Spleen (tissue), 11 donors: ENCODE measurements at regions not wholly inside any gene's neighbourhood (a gene's known extent, or its start where the extent isn't known, plus 50 kb on each side); places are given as distances from the start of the nearest gene placed in this dataset.

ENCODE experiments used
- DNase-seq: peaks from one replicate; pipeline ENCODE4 v3.0.0-alpha.2; 2020
- H3K27ac ChIP-seq, 8 donors: fragments of 200-600 bp; sonication (generic) in 7 of 8; 1 replicate in 4 of 8; 2 replicates in 4 of 8; pipeline versions ENCODE4 v1.5.0 to v1.8.0; 2016 to 2021; ENCODE audit warnings: inconsistent platforms in 4 of 8, mild to moderate bottlenecking in 4 of 8, moderate library complexity in 1 of 8
- H3K27me3 ChIP-seq, 7 donors: fragments of 200-600 bp; sonication (generic) in 6 of 7; replicated peaks in 1 of 7; 1 replicate in 4 of 7; 2 replicates in 3 of 7; pipeline versions ENCODE4 v1.5.0 to v1.8.0; 2016 to 2021; ENCODE audit warnings: inconsistent platforms in 3 of 7, mild to moderate bottlenecking in 1 of 7
- H3K36me3 ChIP-seq, 6 donors: fragments of 200-600 bp; sonication (generic) in 5 of 6; 1 replicate in 4 of 6; 2 replicates in 2 of 6; pipeline versions ENCODE4 v1.5.0 to v1.8.0; 2016 to 2021; ENCODE audit warnings: inconsistent platforms in 2 of 6
- H3K4me1 ChIP-seq, 6 donors: fragments of 200-600 bp; sonication (generic) in 5 of 6; 1 replicate in 3 of 6; 2 replicates in 3 of 6; pipeline versions ENCODE4 v1.5.0 to v1.8.0; 2016 to 2021; ENCODE audit warnings: inconsistent platforms in 3 of 6
- H3K4me3 ChIP-seq, 8 donors: fragments of 200-600 bp; sonication (generic) in 7 of 8; 1 replicate in 4 of 8; 2 replicates in 4 of 8; pipeline versions ENCODE4 v1.5.0 to v1.8.0; 2016 to 2021; ENCODE audit warnings: inconsistent platforms in 4 of 8, mild to moderate bottlenecking in 4 of 8, moderate library complexity in 2 of 8
- H3K9me3 ChIP-seq, 8 donors: fragments of 200-600 bp; sonication (generic) in 7 of 8; 1 replicate in 4 of 8; 2 replicates in 4 of 8; pipeline versions ENCODE4 v1.5.0 to v1.8.0; 2016 to 2021; ENCODE audit warnings: inconsistent platforms in 4 of 8
- POLR2A ChIP-seq, 3 donors: fragments of 450-650 bp; IDR thresholded peaks; one replicate each; pipeline ENCODE4 v1.5.1; 2017; ENCODE audit warnings: antibody characterized with exemption in 3 of 3, mild to moderate bottlenecking in 1 of 3
- POLR2AphosphoS5 ChIP-seq, 3 donors: sonication (generic); formaldehyde crosslinking; IDR thresholded peaks; one replicate each; pipeline ENCODE4 v1.5.1; 2017; ENCODE audit warnings: antibody characterized with exemption in 3 of 3
- WGBS, 5 donors: extraction: QIAGEN DNeasy Blood & Tissue Kit in 3 of 5; methylation state at CpG; one replicate each; pipeline versions ENCODE4 v1.1.5 to v1.1.7; 2013 to 2018; 5-methylcytosine and 5-hydroxymethylcytosine counted together
- intact Hi-C: fragments of 100-400 bp; cut with DNase I; formaldehyde crosslinking; loops from one replicate; pipeline ENCODE4 v1.15.0; 2023; ENCODE audit warnings: low total_unique reads
- TF ChIP-seq, protein P1 (sequence below), 11 experiments: fragments of 200-600 bp in 7 of 11; fragments of 450-650 bp in 4 of 11; sonication (generic) in 4 of 11; IDR thresholded peaks in 8 of 11; conservative IDR thresholded peaks in 3 of 11; 1 replicate in 7 of 11; 2 replicates in 4 of 11; pipeline versions ENCODE4 v1.4.0 to v1.8.0; 2016 to 2021; ENCODE audit warnings: antibody characterized with exemption in 11 of 11, inconsistent platforms in 4 of 11, mild to moderate bottlenecking in 1 of 11
- donor health status: healthy with polysubstance abuse.
- donor health status: DM: no; HTN: no; CAD: no; lungs with moderate emphysema.
- donor health status: DM: no; HTN: no; CAD: no.
- donor health status: Bipolar disorder and iron deficiency.
- donor health status: healthy.
- donor health status: DM: no; HTN: no; CAD: no.
- donor health status: DM: yes; HTN: yes; CAD: no.

DNA sequence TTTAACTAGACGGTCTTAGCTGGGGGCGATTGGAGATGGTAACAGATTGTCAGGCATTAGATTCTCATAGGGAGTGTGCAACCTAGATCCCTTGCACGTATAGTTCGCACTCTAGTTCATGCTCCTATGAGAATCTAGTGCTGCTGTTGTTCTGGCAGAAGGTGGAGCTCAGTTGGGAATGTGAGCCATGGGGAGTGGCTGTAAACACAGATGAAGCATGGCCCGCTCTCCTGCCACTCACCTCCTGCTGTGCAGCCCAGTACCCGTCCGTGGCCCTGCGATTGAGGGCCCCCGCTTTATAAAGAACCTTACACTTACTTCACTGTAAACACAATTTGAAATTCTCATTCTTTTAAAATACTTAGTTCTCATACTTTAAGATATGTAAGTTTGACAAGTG, 339.4 kb downstream of the CDH26 start:
- H3K27me3 ChIP-seq = peaks cover 0 to 8% (median 0%) of the 10 kb centered on the region in 7 donors
- H3K9me3 ChIP-seq = peaks cover 0 to 3% (median 0%) of the 10 kb centered on the region in 8 donors
- TF ChIP-seq POLR2AphosphoS5 (IDR thresholded peaks at IDR 0.05) (no peak), POLR2A (IDR thresholded peaks at IDR 0.05) (no peak)
- TF ChIP-seq, protein P1, sequence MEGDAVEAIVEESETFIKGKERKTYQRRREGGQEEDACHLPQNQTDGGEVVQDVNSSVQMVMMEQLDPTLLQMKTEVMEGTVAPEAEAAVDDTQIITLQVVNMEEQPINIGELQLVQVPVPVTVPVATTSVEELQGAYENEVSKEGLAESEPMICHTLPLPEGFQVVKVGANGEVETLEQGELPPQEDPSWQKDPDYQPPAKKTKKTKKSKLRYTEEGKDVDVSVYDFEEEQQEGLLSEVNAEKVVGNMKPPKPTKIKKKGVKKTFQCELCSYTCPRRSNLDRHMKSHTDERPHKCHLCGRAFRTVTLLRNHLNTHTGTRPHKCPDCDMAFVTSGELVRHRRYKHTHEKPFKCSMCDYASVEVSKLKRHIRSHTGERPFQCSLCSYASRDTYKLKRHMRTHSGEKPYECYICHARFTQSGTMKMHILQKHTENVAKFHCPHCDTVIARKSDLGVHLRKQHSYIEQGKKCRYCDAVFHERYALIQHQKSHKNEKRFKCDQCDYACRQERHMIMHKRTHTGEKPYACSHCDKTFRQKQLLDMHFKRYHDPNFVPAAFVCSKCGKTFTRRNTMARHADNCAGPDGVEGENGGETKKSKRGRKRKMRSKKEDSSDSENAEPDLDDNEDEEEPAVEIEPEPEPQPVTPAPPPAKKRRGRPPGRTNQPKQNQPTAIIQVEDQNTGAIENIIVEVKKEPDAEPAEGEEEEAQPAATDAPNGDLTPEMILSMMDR (IDR thresholded peaks at IDR 0.05 in 8 of 11, conservative IDR thresholded peaks at IDR 0.05 in 3 of 11) = no peak
- intact Hi-C loops = no loop called here
- no peak overlapping the region for H3K27ac ChIP-seq
- no peak overlapping the region for H3K4me3 ChIP-seq
- H3K36me3 ChIP-seq = no peaks in the 10 kb centered on the region
- peaks cover 0 to 4% (median 0%) of the 10 kb centered on the region in 6 donors for H3K4me1 ChIP-seq
- 85 to 92% (median 88%) methylated on average over 9 of the region's 9 CpGs for whole genome bisulfite sequencing, 5 donors
- no peak for DNase-seq

DNA sequence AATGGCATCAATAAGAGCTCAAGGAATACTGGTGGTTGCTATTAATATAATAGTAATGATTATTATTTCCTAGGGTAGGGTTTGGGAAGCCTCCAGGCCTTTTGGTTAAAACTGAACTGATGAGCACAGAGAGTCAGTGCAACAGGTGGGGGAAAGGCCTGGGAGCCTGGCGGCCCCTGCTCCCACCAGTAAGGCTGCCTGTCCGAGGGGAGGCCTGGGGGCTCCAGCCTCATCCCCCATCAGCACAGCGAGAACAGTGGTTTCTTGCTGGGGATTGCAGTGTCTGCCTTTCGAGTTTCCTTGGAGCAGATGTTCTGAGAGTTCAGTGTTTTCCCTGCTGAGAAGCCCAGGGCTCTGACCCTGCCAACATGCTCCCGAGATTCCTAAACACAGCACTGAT, 340.4 kb downstream of the CDH26 start:
- intact Hi-C loops = no loop called here
- no peaks in the 10 kb centered on the region for H3K36me3 ChIP-seq
- H3K4me1 ChIP-seq = peaks cover 0 to 4% (median 0%) of the 10 kb centered on the region in 6 donors
- H3K4me3 ChIP-seq = no peak overlapping the region
- TF ChIP-seq POLR2A (IDR thresholded peaks at IDR 0.05) (no peak), POLR2AphosphoS5 (IDR thresholded peaks at IDR 0.05) (no peak)
- TF ChIP-seq, protein P1 (IDR thresholded peaks at IDR 0.05 in 8 of 11, conservative IDR thresholded peaks at IDR 0.05 in 3 of 11) = no peak
- WGBS, 5 donors = 75 to 96% (median 87%) methylated on average over 2 to 5 of the region's 5 CpGs
- no peaks in the 10 kb centered on the region for H3K9me3 ChIP-seq
- peaks cover 0 to 8% (median 0%) of the 10 kb centered on the region in 7 donors for H3K27me3 ChIP-seq
- no peak for DNase-seq
- no peak overlapping the region for H3K27ac ChIP-seq

GRCh38 chr20:60299951-60300350, 341.7 kb downstream of the CDH26 start:
- Histone ChIP-seq H3K4me1 (no peaks in the 10 kb centered on the region), H3K27me3 (peaks cover 0 to 8% (median 0%) of the 10 kb centered on the region in 7 donors), H3K4me3 (no peak overlapping the region), H3K27ac (no peak overlapping the region), H3K9me3 (no peaks in the 10 kb centered on the region), H3K36me3 (no peaks in the 10 kb centered on the region)
- DNase-seq = no peak
- no peak for TF ChIP-seq POLR2A (IDR thresholded peaks at IDR 0.05)
- no peak for TF ChIP-seq POLR2AphosphoS5 (IDR thresholded peaks at IDR 0.05)
- TF ChIP-seq, protein P1 (IDR thresholded peaks at IDR 0.05 in 8 of 11, conservative IDR thresholded peaks at IDR 0.05 in 3 of 11) = no peak
- 92 to 97% (median 95%) methylated on average over 12 of the region's 12 CpGs for WGBS, 5 donors
- intact Hi-C loops = no loop called here

DNA sequence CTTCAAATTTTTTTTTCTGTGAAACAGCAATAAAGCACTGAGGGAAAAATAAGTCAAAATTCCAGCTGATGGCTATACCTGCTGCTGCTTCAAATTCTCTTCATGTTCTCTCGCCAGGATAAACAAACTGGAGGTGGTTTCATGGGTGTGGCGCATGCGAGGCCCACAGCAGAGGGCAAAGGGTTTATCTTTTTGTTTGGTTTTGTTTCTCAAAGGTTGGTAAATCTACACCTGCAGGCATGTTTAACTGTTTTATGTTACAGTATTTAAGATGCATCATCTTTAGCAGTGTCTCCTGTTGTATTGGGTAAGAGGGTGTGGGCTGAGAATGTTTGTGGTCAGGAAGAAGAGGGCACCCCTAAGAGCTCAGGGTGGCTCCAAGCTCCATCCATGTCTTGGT, 342.2 kb downstream of the CDH26 start:
- H3K4me3 ChIP-seq = no peak overlapping the region
- no peak overlapping the region for H3K27ac ChIP-seq
- WGBS, 5 donors = 81 to 92% (median 86%) methylated on average over 3 of the region's 3 CpGs
- H3K36me3 ChIP-seq = no peaks in the 10 kb centered on the region
- intact Hi-C loops = no loop called here
- peaks cover 0 to 8% (median 0%) of the 10 kb centered on the region in 7 donors for H3K27me3 ChIP-seq
- H3K4me1 ChIP-seq = no peaks in the 10 kb centered on the region
- no peaks in the 10 kb centered on the region for H3K9me3 ChIP-seq
- no peak for DNase-seq
- TF ChIP-seq POLR2A (IDR thresholded peaks at IDR 0.05) = no peak

DNA sequence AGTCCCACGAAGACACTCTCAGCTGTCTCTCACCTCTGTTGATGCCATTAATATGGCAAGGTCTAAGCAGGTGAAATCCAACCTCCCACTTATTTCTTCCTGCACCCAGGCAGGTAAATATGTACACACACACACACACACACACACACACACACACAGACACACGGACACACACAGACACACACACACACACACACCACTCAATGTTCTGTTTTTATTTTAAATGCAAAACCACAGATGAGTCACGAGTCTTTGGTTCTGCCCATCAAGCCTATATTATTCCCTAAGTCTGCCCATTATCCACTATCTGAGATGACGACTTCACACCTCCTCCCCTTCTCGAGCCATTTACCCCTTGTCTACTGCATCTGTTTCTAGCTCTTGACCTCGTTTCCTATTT, 344.7 kb downstream of the CDH26 start:
- TF ChIP-seq POLR2A (IDR thresholded peaks at IDR 0.05) = no peak
- TF ChIP-seq, protein P1 (IDR thresholded peaks at IDR 0.05 in 8 of 11, conservative IDR thresholded peaks at IDR 0.05 in 3 of 11) = no peak
- TF ChIP-seq POLR2AphosphoS5 (IDR thresholded peaks at IDR 0.05) = no peak

More for the DNA sequence above, 344.7 kb downstream of the CDH26 start:
- no peak for DNase-seq
- Histone ChIP-seq H3K4me1 (no peaks in the 10 kb centered on the region), H3K36me3 (no peaks in the 10 kb centered on the region), H3K4me3 (no peak overlapping the region), H3K9me3 (no peaks in the 10 kb centered on the region), H3K27ac (no peak overlapping the region), H3K27me3 (peaks cover 0 to 4% (median 0%) of the 10 kb centered on the region in 7 donors)
- 40 to 58% (median 54%) methylated on average over 6 of the region's 6 CpGs for WGBS, 5 donors
- intact Hi-C loops = no loop called here
